ENCODE measurements at regions not wholly inside any gene's neighbourhood (a gene's known extent, or its start where the extent isn't known, plus 50 kb on each side); places are given as distances from the start of the nearest gene placed in this dataset.

GRCh38 chr6:27174958-27175357, 72.5 kb upstream of the PRSS16 start:
- 0 out of 2 replicates have a peak, but pooled peaks cover 1% of the 10 kb centered on the region for H3K4me1 ChIP-seq (ENCODE audit: control insufficient read depth, insufficient read depth, low read length)
- H4K20me1 ChIP-seq (ENCODE audit: insufficient read depth, low read length), result no peaks in the 10 kb centered on the region
- H2AFZ ChIP-seq (replicated peaks; ENCODE audit: low read length, poor library complexity), result peak overlapping the region; percentile 13
- H3K36me3 ChIP-seq (ENCODE audit: control insufficient read depth, insufficient read depth, low read length), result no peaks in the 10 kb centered on the region
- H3K4me3 ChIP-seq (ENCODE audit: insufficient read depth, low read depth, low read length), result no peak overlapping the region
- peak overlapping the region; percentile 20; the same call in 1 of the 2 replicates for H3K18ac ChIP-seq (ENCODE audit: low read depth, low read length)
- no peak overlapping the region for H3K9ac ChIP-seq (ENCODE audit: low read depth, low read length)
- H2AK9ac ChIP-seq (replicated peaks; ENCODE audit: low read depth, low read length, poor library complexity), result no peak overlapping the region
- H4K5ac ChIP-seq (ENCODE audit: low read depth, low read length), result no peak overlapping the region
- H3K4ac ChIP-seq (ENCODE audit: low read depth, low read length), result peak overlapping the region; percentile 35
- peak overlapping the region; percentile 24 for H2AK5ac ChIP-seq (ENCODE audit: low read depth, low read length)
- intact Hi-C loops (cut with micrococcal nuclease), result no loop called here
- H2BK20ac ChIP-seq (ENCODE audit: low read depth, low read length), result no peak overlapping the region; the same call in 1 of the 2 replicates
- H3K23ac ChIP-seq (ENCODE audit: low read depth, low read length), result no peak overlapping the region
- peak overlapping the region in 1 of 2 experiments; percentile 33; a peak in 1 of 4 replicates for H4K8ac ChIP-seq (ENCODE audit: low read depth in 2 of 2, low read length in 2 of 2)
- H2BK5ac ChIP-seq (ENCODE audit: low read depth, low read length, poor library complexity, severe bottlenecking), result no peak overlapping the region
- no peaks in the 10 kb centered on the region for H3K9me3 ChIP-seq (ENCODE audit: control insufficient read depth, insufficient read depth, low read length)
- H3K79me1 ChIP-seq (ENCODE audit: low read depth in 1 of 2, low read length in 2 of 2), result no peaks in the 10 kb centered on the region
- no peak overlapping the region for H3K27ac ChIP-seq (ENCODE audit: insufficient read depth, low read length)
- H2BK120ac ChIP-seq (ENCODE audit: low read depth, low read length), result peak overlapping the region; percentile 19
- no peak overlapping the region for H3K56ac ChIP-seq (ENCODE audit: extremely low read depth, insufficient read depth, low read length)
- ChIA-PET POLR2A (ENCODE audit: unreplicated experiment) (interaction anchor here (0.6 kb wide), 1 partner anchor 743 kb away, joined by 4 read pairs; no protein-coding TSS in a partner anchor), CTCF (interaction anchor here (1.2 kb wide), 1 partner anchor 513 kb away, joined by 3 read pairs; no protein-coding TSS in a partner anchor)
- DNase-seq (no peak), ATAC-seq (ENCODE audit: low read depth) (no peak)
- no TSS peak for BruUV-seq (replicated peaks)
- WGBS, 2 experiments (ENCODE audit: extremely low coverage in 2 of 2, insufficient read length in 1 of 2), result 50% methylated on average over 1 of the region's 6 CpGs; no CpG with 5 or more reads in 1 of the 2 experiments
- no peak overlapping the region for H3K4me2 ChIP-seq (ENCODE audit: low read depth, low read length)
- no peak overlapping the region for H3K14ac ChIP-seq (replicated peaks; ENCODE audit: low read depth, low read length)
- no peaks in the 10 kb centered on the region for H3K27me3 ChIP-seq (ENCODE audit: control insufficient read depth, insufficient read depth, low read length)
- H2BK15ac ChIP-seq (ENCODE audit: low read depth, low read length), result peak overlapping the region; percentile 70; the same call in 1 of the 3 replicates
- peak overlapping the region; percentile 24; the same call in 1 of the 2 replicates for H4K91ac ChIP-seq (ENCODE audit: insufficient read depth, low read depth, low read length)
- no peak for TF ChIP-seq MXI1 (IDR thresholded peaks at IDR 0.05; ENCODE audit: borderline replicate concordance, low read depth, low read length)
- no peak for TF ChIP-seq FOS (IDR thresholded peaks at IDR 0.05; ENCODE audit: low read depth, low read length)
- TF ChIP-seq NFE2L2 (IDR thresholded peaks at IDR 0.05; ENCODE audit: low read depth, low read length), result no peak
- no peak for TF ChIP-seq SMC3 (IDR thresholded peaks at IDR 0.05; ENCODE audit: low read depth, low read length)
- no peak for TF ChIP-seq RCOR1 (IDR thresholded peaks at IDR 0.05; ENCODE audit: insufficient replicate concordance, low read length)
- no peak for TF ChIP-seq RFX5 (IDR thresholded peaks at IDR 0.05; ENCODE audit: low read depth, low read length)
- TF ChIP-seq RAD21 (IDR thresholded peaks at IDR 0.05; ENCODE audit: low read length), result no peak
- no peak for TF ChIP-seq POLR2A (IDR thresholded peaks at IDR 0.05; ENCODE audit: low read depth, low read length)
- TF ChIP-seq CTCF (conservative IDR thresholded peaks at IDR 0.05; ENCODE audit: low read depth, low read length), result no peak
- TF ChIP-seq ELK1 (IDR thresholded peaks at IDR 0.05; ENCODE audit: borderline replicate concordance, low read depth, low read length), result no peak
- no peak for TF ChIP-seq MAFK (IDR thresholded peaks at IDR 0.05; ENCODE audit: low read depth, low read length)
- TF ChIP-seq BHLHE40 (IDR thresholded peaks at IDR 0.05; ENCODE audit: low read depth, low read length), result no peak
- no peak for TF ChIP-seq CHD1 (IDR thresholded peaks at IDR 0.05; ENCODE audit: low read depth, low read length)
- TF ChIP-seq USF2 (IDR thresholded peaks at IDR 0.05; ENCODE audit: low read depth, low read length), result no peak
- TF ChIP-seq CEBPB (IDR thresholded peaks at IDR 0.05; ENCODE audit: low read depth, low read length), result no peak
- no peak for TF ChIP-seq MAZ (IDR thresholded peaks at IDR 0.05; ENCODE audit: borderline replicate concordance, low read depth, low read length)
- dilution Hi-C loops (cut with HindIII; ENCODE audit: low sequenced_read_pairs, unreplicated experiment), result no loop called here
- 0 out of 2 replicates have a peak, but pooled peaks cover 3% of the 10 kb centered on the region for H3K9me1 ChIP-seq (ENCODE audit: insufficient read depth, low read length)
- in situ Hi-C loops (cut with MboI; ENCODE audit: low sequenced_read_pairs), result no loop called here

All from IMR-90 (cell line).